Esophagus squamous epithelium (tissue), 5 donors: ENCODE measurements at regions not wholly inside any gene's neighbourhood (a gene's known extent, or its start where the extent isn't known, plus 50 kb on each side); places are given as distances from the start of the nearest gene placed in this dataset.

Source experiments
- DNase-seq: peaks from one replicate; lab custom pipeline; 2025; lab: John Stamatoyannopoulos, UW
- H3K27ac ChIP-seq, 4 donors: fragments of 200-600 bp; sonication (generic); one replicate each; pipeline ENCODE4 v1.5.1; 2016 to 2019; ENCODE audit warnings: mild to moderate bottlenecking in 1 of 4
- H3K27me3 ChIP-seq, 4 donors: fragments of 200-600 bp; sonication (generic); 1 replicate in 3 of 4; 2 replicates in 1 of 4; pipeline versions ENCODE4 v1.5.1 to v1.6.0; 2017 to 2021; ENCODE audit warnings: antibody characterized with exemption in 1 of 4
- H3K36me3 ChIP-seq, 3 donors: fragments of 200-600 bp; sonication (generic); one replicate each; pipeline ENCODE4 v1.5.1; 2016 to 2019
- H3K4me1 ChIP-seq, 3 donors: fragments of 200-600 bp; sonication (generic); one replicate each; pipeline ENCODE4 v1.5.1; 2017 to 2019
- H3K4me3 ChIP-seq, 4 donors: fragments of 200-600 bp; sonication (generic); 1 replicate in 3 of 4; 2 replicates in 1 of 4; pipeline ENCODE4 v1.5.1; 2016 to 2019; ENCODE audit warnings: mild to moderate bottlenecking in 2 of 4, moderate library complexity in 1 of 4
- H3K9me3 ChIP-seq, 3 donors: fragments of 200-600 bp; sonication (generic); one replicate each; pipeline ENCODE4 v1.5.1; 2016 to 2019
- CTCF ChIP-seq, 6 experiments: fragments of 450-650 bp in 4 of 6; fragments of 200-600 bp in 2 of 6; sonication (generic) in 2 of 6; IDR thresholded peaks; one replicate each; pipeline ENCODE4 v1.5.1; 2016 to 2019; ENCODE audit warnings: antibody characterized with exemption in 6 of 6, mild to moderate bottlenecking in 4 of 6, moderate library complexity in 4 of 6
- POLR2A ChIP-seq, 4 donors: fragments of 450-650 bp; IDR thresholded peaks; one replicate each; pipeline ENCODE4 v1.6.1; 2017; ENCODE audit warnings: antibody characterized with exemption in 4 of 4, mild to moderate bottlenecking in 4 of 4, moderate library complexity in 3 of 4
- WGBS, 2 donors: methylation state at CpG; one replicate each; pipeline ENCODE4 v1.1.5; 2018; 5-methylcytosine and 5-hydroxymethylcytosine counted together
- intact Hi-C: fragments of 100-400 bp; cut with DNase I; formaldehyde crosslinking; loops from one replicate; pipeline ENCODE4 v1.15.0; 2022
- donor health status: DM: yes; HTN: yes; CAD: no.

GRCh38 chr4:179601671-179602070, 2159.4 kb upstream of the AGA start:
- TF ChIP-seq POLR2A (IDR thresholded peaks at IDR 0.05) (no peak), CTCF (IDR thresholded peaks at IDR 0.05) (no peak)
- 30 to 36% methylated on average over 2 of the region's 2 CpGs for WGBS, 2 donors
- no peaks in the 10 kb centered on the region for H3K9me3 ChIP-seq
- no peaks in the 10 kb centered on the region for H3K4me1 ChIP-seq
- no peaks in the 10 kb centered on the region for H3K27me3 ChIP-seq
- intact Hi-C loops, result no loop called here
- H3K4me3 ChIP-seq, result no peak overlapping the region
- no peaks in the 10 kb centered on the region for H3K36me3 ChIP-seq
- no peak overlapping the region for H3K27ac ChIP-seq
- no peak for DNase-seq

DNA sequence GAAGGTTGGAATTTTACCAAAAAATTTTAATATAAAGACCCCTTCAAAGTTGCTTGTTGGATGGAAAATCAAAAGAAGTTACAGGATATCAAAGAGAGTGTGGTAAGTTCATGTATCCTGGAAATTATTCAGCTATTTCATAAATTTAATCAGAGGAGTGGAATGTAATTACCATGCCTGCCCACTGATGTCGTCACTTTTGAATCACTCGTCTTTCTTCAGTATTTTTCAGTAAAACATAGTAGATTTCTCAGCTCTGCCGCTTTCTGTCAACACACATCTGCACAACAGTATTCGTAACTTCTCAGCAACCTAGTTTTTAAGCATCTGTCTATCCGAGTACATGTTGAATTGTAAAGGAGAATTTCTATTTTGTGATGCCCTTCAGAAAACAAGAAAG, 2163.0 kb upstream of the AGA start:
- WGBS, 2 donors, result 75% methylated on average over 5 of the region's 5 CpGs
- no peak for DNase-seq
- H3K36me3 ChIP-seq, result no peaks in the 10 kb centered on the region
- intact Hi-C loops, result no loop called here
- H3K9me3 ChIP-seq, result no peaks in the 10 kb centered on the region
- TF ChIP-seq POLR2A (IDR thresholded peaks at IDR 0.05) (no peak), CTCF (IDR thresholded peaks at IDR 0.05) (no peak)
- no peaks in the 10 kb centered on the region for H3K27me3 ChIP-seq
- no peak overlapping the region for H3K27ac ChIP-seq
- no peaks in the 10 kb centered on the region for H3K4me1 ChIP-seq
- H3K4me3 ChIP-seq, result no peak overlapping the region

DNA sequence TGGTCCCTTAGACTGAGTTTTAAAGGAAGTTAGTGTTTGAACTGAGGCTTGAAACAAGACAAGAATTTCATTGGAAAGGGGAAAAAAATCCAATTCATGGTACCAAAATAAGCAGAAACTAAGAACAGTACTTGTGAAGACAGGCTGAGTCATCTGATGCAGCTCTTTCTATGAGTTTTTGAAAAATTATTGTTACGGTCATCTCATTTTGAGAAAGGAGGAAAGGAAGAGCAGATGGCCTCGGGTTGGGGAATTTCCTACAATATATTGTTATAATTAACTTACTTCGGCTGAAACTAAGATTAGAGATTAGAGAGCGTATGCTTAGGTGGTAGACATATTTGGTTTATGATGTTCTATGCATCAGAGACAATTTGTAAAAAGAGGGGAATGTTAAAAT, 2164.8 kb upstream of the AGA start:
- 66 to 77% methylated on average over 4 of the region's 4 CpGs for WGBS, 2 donors
- Histone ChIP-seq H3K27me3 (no peaks in the 10 kb centered on the region), H3K36me3 (no peaks in the 10 kb centered on the region), H3K4me3 (no peak overlapping the region), H3K27ac (no peak overlapping the region), H3K9me3 (no peaks in the 10 kb centered on the region), H3K4me1 (no peaks in the 10 kb centered on the region)
- DNase-seq, result no peak
- no peak for TF ChIP-seq CTCF (IDR thresholded peaks at IDR 0.05)
- no peak for TF ChIP-seq POLR2A (IDR thresholded peaks at IDR 0.05)
- intact Hi-C loops, result no loop called here

- DNase-seq, result no peak
- no peaks in the 10 kb centered on the region for H3K36me3 ChIP-seq
- intact Hi-C loops, result no loop called here
- H3K9me3 ChIP-seq, result no peaks in the 10 kb centered on the region
- no peak overlapping the region for H3K4me3 ChIP-seq
- no peak overlapping the region for H3K27ac ChIP-seq
- no peaks in the 10 kb centered on the region for H3K4me1 ChIP-seq
- H3K27me3 ChIP-seq, result no peaks in the 10 kb centered on the region
- 50 to 65% methylated on average over 4 of the region's 4 CpGs for WGBS, 2 donors
- TF ChIP-seq CTCF (IDR thresholded peaks at IDR 0.05), result no peak
- TF ChIP-seq POLR2A (IDR thresholded peaks at IDR 0.05), result no peak
These were observed 2173.5 kb upstream of the AGA start for GRCh38 chr4:179615704-179616103.

DNA sequence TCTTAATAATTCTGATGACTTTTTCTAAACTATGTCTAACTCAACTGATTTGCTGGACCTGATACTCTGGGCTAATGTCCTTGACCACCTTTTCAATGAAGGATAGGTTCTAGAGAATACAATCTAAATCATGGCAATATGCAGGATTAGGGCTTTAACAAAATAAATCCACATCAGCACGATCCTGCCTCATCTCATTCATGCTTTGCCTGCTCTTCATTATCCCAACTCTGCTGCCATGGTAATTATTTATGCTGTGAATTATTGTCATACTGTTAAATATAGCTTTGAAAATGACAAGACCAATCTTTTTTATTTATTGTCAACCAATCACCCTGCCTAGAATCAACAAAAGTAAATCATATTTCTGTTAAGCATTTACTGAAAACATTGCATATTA, 2176.7 kb upstream of the AGA start:
- Histone ChIP-seq H3K27ac (no peak overlapping the region), H3K4me3 (no peak overlapping the region), H3K9me3 (no peaks in the 10 kb centered on the region), H3K27me3 (no peaks in the 10 kb centered on the region), H3K4me1 (no peaks in the 10 kb centered on the region), H3K36me3 (no peaks in the 10 kb centered on the region)
- TF ChIP-seq CTCF (IDR thresholded peaks at IDR 0.05), result no peak
- no peak for TF ChIP-seq POLR2A (IDR thresholded peaks at IDR 0.05)
- DNase-seq, result no peak
- intact Hi-C loops, result no loop called here
- WGBS, 2 donors, result 36 to 58% methylated on average over 1 of the region's 1 CpG
